IMR-90 (cell line): ENCODE measurements at regions not wholly inside any gene's neighbourhood (a gene's known extent, or its start where the extent isn't known, plus 50 kb on each side); places are given as distances from the start of the nearest gene placed in this dataset.

Experiments
- CEBPB ChIP-seq: IDR thresholded peaks from 2 replicates; pipeline ENCODE4 v1.6.1; 2012; ENCODE audit warnings: low read depth, low read length, improper control_type of control experiment
- MAFK ChIP-seq: IDR thresholded peaks from 2 replicates; pipeline ENCODE4 v1.6.1; 2012; ENCODE audit warnings: low read depth, low read length, improper control_type of control experiment
- POLR2A ChIP-seq: IDR thresholded peaks from 2 replicates; pipeline ENCODE4 v1.6.1; 2012; ENCODE audit warnings: mild to moderate bottlenecking, low read depth, low read length
- RAD21 ChIP-seq: IDR thresholded peaks from 2 replicates; pipeline ENCODE4 v1.6.1; 2012; ENCODE audit warnings: low read length, improper control_type of control experiment
- RCOR1 ChIP-seq: IDR thresholded peaks from 2 replicates; pipeline ENCODE4 v1.6.1; 2012; ENCODE audit warnings: mild to moderate bottlenecking, low read length, improper control_type of control experiment; ENCODE audit not compliant: insufficient replicate concordance
- RFX5 ChIP-seq: IDR thresholded peaks from 2 replicates; pipeline ENCODE4 v1.8.0; 2012; ENCODE audit warnings: low read depth, mild to moderate bottlenecking, low read length, moderate library complexity
- SMC3 ChIP-seq: fragments of 150-350 bp; IDR thresholded peaks from 2 replicates; pipeline ENCODE4 v1.6.1; 2016; ENCODE audit warnings: low read depth, mild to moderate bottlenecking, antibody characterized with exemption, low read length, moderate library complexity
- TF ChIP-seq, protein P1 (sequence below): conservative IDR thresholded peaks from 2 replicates; pipeline ENCODE4 v1.5.1; 2012; ENCODE audit warnings: mild to moderate bottlenecking, low read depth, low read length, improper control_type of control experiment
- TF ChIP-seq, protein P2 (sequence below): fragments of 150-350 bp; IDR thresholded peaks from 2 replicates; pipeline ENCODE4 v1.6.1; 2017; ENCODE audit warnings: mild to moderate bottlenecking, antibody characterized with exemption, low read length, low read depth

GRCh38 chr3:13700889-13701288 is 152.0 kb downstream of the FBLN2 start:
- TF ChIP-seq, protein P1, sequence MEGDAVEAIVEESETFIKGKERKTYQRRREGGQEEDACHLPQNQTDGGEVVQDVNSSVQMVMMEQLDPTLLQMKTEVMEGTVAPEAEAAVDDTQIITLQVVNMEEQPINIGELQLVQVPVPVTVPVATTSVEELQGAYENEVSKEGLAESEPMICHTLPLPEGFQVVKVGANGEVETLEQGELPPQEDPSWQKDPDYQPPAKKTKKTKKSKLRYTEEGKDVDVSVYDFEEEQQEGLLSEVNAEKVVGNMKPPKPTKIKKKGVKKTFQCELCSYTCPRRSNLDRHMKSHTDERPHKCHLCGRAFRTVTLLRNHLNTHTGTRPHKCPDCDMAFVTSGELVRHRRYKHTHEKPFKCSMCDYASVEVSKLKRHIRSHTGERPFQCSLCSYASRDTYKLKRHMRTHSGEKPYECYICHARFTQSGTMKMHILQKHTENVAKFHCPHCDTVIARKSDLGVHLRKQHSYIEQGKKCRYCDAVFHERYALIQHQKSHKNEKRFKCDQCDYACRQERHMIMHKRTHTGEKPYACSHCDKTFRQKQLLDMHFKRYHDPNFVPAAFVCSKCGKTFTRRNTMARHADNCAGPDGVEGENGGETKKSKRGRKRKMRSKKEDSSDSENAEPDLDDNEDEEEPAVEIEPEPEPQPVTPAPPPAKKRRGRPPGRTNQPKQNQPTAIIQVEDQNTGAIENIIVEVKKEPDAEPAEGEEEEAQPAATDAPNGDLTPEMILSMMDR: no peak
- TF ChIP-seq POLR2A: no peak
- TF ChIP-seq SMC3: no peak
- no peak for TF ChIP-seq RFX5
- no peak for TF ChIP-seq MAFK
- no peak for TF ChIP-seq RAD21
- no peak for TF ChIP-seq RCOR1
- TF ChIP-seq, protein P2, sequence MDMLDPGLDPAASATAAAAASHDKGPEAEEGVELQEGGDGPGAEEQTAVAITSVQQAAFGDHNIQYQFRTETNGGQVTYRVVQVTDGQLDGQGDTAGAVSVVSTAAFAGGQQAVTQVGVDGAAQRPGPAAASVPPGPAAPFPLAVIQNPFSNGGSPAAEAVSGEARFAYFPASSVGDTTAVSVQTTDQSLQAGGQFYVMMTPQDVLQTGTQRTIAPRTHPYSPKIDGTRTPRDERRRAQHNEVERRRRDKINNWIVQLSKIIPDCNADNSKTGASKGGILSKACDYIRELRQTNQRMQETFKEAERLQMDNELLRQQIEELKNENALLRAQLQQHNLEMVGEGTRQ: no peak
- no peak for TF ChIP-seq CEBPB
